GM12875 (cell line): ENCODE measurements at regions not wholly inside any gene's neighbourhood (a gene's known extent, or its start where the extent isn't known, plus 50 kb on each side); places are given as distances from the start of the nearest gene placed in this dataset.

Experiments used
- H3K4me3 ChIP-seq: one replicate; pipeline ENCODE4 v1.5.1; 2011; ENCODE audit warnings: low read depth, low read length, control low read depth
- TF ChIP-seq, protein P1 (sequence below): IDR thresholded peaks from 2 replicates; pipeline ENCODE4 v1.5.1; 2011; ENCODE audit warnings: low read depth, mild to moderate bottlenecking, control low read depth, inconsistent platforms, low read length, moderate library complexity, borderline replicate concordance; ENCODE audit not compliant: insufficient read depth

DNA sequence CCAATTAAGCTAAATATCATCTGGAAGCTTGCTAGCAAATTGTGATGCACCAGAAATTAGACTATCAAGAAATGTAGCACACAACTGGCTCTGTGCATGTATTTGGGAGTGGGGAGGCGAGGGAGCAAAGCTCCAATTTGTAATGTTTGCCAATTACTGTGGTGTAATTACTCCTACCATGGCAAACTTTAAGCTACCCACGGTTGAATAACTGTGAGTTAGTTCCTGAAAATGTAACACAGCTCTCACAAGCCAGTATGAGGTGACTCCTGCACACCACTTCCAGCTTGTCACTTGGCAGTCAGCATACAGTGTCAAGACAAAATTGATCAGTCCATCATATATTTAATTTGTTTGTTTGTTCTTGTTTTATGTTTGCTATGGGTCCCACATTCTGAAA lies 141.2 kb downstream of the TM2D1 start:
- TF ChIP-seq, protein P1, sequence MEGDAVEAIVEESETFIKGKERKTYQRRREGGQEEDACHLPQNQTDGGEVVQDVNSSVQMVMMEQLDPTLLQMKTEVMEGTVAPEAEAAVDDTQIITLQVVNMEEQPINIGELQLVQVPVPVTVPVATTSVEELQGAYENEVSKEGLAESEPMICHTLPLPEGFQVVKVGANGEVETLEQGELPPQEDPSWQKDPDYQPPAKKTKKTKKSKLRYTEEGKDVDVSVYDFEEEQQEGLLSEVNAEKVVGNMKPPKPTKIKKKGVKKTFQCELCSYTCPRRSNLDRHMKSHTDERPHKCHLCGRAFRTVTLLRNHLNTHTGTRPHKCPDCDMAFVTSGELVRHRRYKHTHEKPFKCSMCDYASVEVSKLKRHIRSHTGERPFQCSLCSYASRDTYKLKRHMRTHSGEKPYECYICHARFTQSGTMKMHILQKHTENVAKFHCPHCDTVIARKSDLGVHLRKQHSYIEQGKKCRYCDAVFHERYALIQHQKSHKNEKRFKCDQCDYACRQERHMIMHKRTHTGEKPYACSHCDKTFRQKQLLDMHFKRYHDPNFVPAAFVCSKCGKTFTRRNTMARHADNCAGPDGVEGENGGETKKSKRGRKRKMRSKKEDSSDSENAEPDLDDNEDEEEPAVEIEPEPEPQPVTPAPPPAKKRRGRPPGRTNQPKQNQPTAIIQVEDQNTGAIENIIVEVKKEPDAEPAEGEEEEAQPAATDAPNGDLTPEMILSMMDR = no peak
- H3K4me3 ChIP-seq = no peak overlapping the region

DNA sequence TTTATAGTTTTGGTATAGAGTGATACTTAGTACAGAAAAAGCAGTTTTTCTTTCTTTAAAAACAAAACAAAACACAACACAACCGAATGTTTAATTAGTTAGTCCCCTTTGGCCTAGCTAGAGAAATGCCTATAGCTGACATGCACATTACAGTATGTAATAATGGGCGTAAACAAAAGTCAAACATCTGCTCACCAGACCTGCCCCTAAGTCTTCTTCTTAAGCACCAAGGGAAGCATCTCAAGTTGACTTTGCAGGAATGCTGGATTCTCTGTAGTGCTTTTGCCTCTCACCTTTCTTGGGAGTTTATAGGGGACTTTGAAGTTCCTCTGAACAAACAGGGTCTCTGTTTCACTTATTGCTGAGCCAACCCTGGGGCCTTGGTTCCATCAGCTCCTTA lies 143.7 kb downstream of the TM2D1 start:
- TF ChIP-seq, protein P1 = no peak
- no peak overlapping the region for H3K4me3 ChIP-seq

DNA sequence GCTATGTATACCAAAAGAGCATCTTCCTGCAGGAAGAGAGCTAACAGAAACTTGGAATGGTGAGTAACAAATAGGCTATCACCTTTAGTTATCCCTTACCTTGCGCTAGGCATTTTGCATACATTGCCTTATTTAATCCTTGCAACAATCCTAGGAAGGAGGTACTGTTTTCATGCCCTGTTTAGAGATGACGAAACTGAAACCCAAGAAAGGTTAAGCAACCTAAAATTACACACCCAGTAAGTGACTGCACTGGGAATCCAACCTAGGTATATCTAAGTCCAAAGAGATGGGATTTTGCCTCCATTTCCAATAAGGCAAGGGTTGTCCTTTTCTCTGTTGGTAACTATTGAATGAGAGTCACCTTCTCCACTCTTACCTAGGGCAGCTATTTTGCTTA lies 144.5 kb downstream of the TM2D1 start:
- TF ChIP-seq, protein P1 = no peak
- H3K4me3 ChIP-seq = no peak overlapping the region

DNA sequence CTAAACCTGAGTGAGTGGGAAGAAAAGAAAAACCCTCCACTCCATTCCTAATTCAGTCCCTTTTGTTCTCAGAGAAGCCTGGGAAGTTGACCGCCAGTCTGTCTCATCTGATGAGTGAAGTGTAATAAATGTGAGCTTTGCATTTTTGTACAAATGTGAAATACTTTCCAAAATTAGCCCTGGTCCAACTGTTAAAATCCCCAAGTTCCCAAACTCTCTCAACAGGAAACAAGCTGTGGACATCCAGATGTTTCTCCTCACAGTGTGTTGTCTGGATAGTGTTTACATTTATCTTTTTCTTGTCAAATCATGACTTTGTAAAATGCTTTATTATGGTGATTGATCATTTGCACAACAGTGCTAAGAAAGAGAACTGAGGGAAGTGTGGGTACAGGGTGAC lies 145.1 kb downstream of the TM2D1 start:
- TF ChIP-seq, protein P1 = no peak
- H3K4me3 ChIP-seq = no peak overlapping the region

DNA sequence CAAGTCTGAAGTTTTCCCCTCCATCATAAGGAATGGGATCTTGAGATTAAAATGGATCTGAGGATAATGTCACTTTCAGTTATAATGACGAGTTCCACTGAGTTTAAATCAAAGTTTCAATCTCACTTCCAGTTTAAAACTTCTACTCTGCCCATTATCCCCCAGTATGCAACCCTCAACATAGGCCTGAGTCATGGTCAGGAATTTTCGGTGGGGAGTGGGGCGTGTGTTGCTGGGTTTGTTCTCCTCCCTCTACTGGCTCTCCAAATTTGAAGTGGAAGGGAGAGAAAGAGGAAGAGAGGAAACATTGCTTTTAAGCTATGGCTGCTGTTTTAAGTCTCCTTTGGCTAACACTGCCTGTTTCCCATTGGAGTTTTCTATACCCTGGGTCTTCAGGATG lies 152.9 kb downstream of the TM2D1 start:
- H3K4me3 ChIP-seq = no peak overlapping the region
- TF ChIP-seq, protein P1 = no peak

DNA sequence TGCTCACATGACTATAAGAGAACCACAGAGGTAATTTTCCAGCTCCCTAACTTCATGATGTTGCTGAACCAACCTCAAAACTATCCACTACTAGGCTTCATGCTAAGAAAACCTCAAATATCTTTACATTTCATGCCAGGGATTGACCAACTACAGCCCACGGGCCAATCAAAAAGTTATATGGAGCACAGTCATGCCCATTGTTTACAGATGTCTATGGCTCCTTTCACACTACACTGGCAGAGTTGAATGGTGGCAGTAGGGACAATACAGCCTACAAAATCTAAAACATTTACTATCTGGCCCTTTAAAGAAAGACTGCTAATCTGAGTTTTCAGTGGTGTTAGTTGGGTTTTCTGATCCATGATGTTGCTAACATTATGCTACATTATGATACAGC lies 154.8 kb downstream of the TM2D1 start:
- TF ChIP-seq, protein P1 = no peak
- H3K4me3 ChIP-seq = no peak overlapping the region

DNA sequence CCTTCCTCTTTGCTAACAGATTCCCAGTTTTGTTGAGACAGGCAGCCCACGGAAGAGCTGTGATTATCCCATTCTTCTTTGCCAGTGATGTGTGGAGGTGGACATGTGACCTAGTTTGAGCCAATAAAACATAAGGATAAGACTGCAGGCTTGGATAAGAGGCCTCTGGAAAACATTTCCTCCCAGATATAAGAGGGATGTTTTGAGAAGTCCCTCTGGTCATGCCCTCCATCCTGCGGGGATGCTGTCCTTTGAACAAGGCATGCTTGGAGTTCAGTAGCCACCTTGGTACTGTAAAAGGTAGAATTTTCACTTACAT lies 155.7 kb downstream of the TM2D1 start:
- TF ChIP-seq, protein P1 = no peak

More for the DNA sequence above, 155.7 kb downstream of the TM2D1 start:
- no peak overlapping the region for H3K4me3 ChIP-seq
